IMR-90 (cell line): ENCODE measurements at regions not wholly inside any gene's neighbourhood (a gene's known extent, or its start where the extent isn't known, plus 50 kb on each side); places are given as distances from the start of the nearest gene placed in this dataset.
A peak's percentile ranks its signal among the peaks of the same experiment; 100 is the strongest.

ENCODE experiments used
- ATAC-seq: fragments of 200-7000 bp; cut with Tn5 transposase; 2 replicates; pipeline ENCODE4 v1.9.1; 2020; ENCODE audit warnings: low read depth, mild to moderate bottlenecking, moderate library complexity
- BruUV-seq: library from RNA; stranded (reverse); fragments of 400-500 nt; replicated peaks from 2 replicates; lab custom pipeline; 2021; lab: Mats Ljungman, UMichigan
- CTCF ChIA-PET: fragments of 300-600 bp; formaldehyde crosslinking; extraction: SDS; loops from one replicate; lab custom pipeline; 2021; ENCODE audit warnings: antibody characterized with exemption; lab: Yijun Ruan, JAX
- POLR2A ChIA-PET: fragments of 300-600 bp; sonication (Branson Sonifier 250); formaldehyde crosslinking; loops from one replicate; lab custom pipeline; 2022; ENCODE audit warnings: antibody characterized with exemption; ENCODE audit not compliant: unreplicated experiment; lab: Charles Lee
- DNase-seq: peaks from one replicate; pipeline ENCODE4 v3.0.0; 2013
- H2AFZ ChIP-seq: replicated peaks from 2 replicates; pipeline ENCODE3; 2013; ENCODE audit warnings: low read length, mild to moderate bottlenecking; ENCODE audit not compliant: poor library complexity
- H2AK5ac ChIP-seq: 2 replicates; pipeline ENCODE4 v1.6.1; 2013; ENCODE audit warnings: low read depth, low read length, inconsistent platforms
- H2AK9ac ChIP-seq: replicated peaks from 2 replicates; pipeline ENCODE3; 2013; ENCODE audit warnings: mild to moderate bottlenecking, low read depth, low read length, moderate library complexity; ENCODE audit not compliant: poor library complexity
- H2BK120ac ChIP-seq: 2 replicates; pipeline ENCODE4 v1.6.1; 2013; ENCODE audit warnings: low read depth, low read length, inconsistent platforms
- H2BK15ac ChIP-seq: 3 replicates; pipeline ENCODE4 v1.6.1; 2013; ENCODE audit warnings: low read depth, low read length, inconsistent platforms
- H2BK20ac ChIP-seq: 2 replicates; pipeline ENCODE4 v1.6.1; 2013; ENCODE audit warnings: low read depth, mild to moderate bottlenecking, inconsistent platforms, low read length, moderate library complexity
- H2BK5ac ChIP-seq: 2 replicates; pipeline ENCODE4 v1.6.1; 2013; ENCODE audit warnings: mild to moderate bottlenecking, low read depth, low read length, inconsistent platforms; ENCODE audit not compliant: poor library complexity, severe bottlenecking
- H3K14ac ChIP-seq: replicated peaks from 2 replicates; pipeline ENCODE4 v1.6.1; 2013; ENCODE audit warnings: low read depth, low read length, inconsistent platforms
- H3K18ac ChIP-seq: 2 replicates; pipeline ENCODE4 v1.6.1; 2013; ENCODE audit warnings: low read depth, low read length, control low read depth
- H3K23ac ChIP-seq: 2 replicates; pipeline ENCODE4 v1.6.1; 2013; ENCODE audit warnings: low read depth, low read length, inconsistent platforms
- H3K27ac ChIP-seq: 2 replicates; pipeline ENCODE4 v1.5.1; 2013; ENCODE audit warnings: mild to moderate bottlenecking, control low read depth, low read length; ENCODE audit not compliant: insufficient read depth
- H3K27me3 ChIP-seq: 2 replicates; pipeline ENCODE4 v1.6.1; 2013; ENCODE audit warnings: low read length; ENCODE audit not compliant: control insufficient read depth, insufficient read depth
- H3K36me3 ChIP-seq: 2 replicates; pipeline ENCODE4 v1.6.1; 2013; ENCODE audit warnings: low read length, mixed read lengths; ENCODE audit not compliant: control insufficient read depth, insufficient read depth
- H3K4ac ChIP-seq: 2 replicates; pipeline ENCODE4 v1.6.1; 2013; ENCODE audit warnings: low read depth, low read length, inconsistent platforms
- H3K4me1 ChIP-seq: 2 replicates; pipeline ENCODE4 v1.6.1; 2013; ENCODE audit warnings: low read length, mixed read lengths; ENCODE audit not compliant: control insufficient read depth, insufficient read depth
- H3K4me2 ChIP-seq: 2 replicates; pipeline ENCODE4 v1.6.1; 2013; ENCODE audit warnings: low read depth, mild to moderate bottlenecking, control low read depth, low read length, moderate library complexity
- H3K4me3 ChIP-seq: 2 replicates; pipeline ENCODE4 v1.5.1; 2013; ENCODE audit warnings: low read depth, mild to moderate bottlenecking, control low read depth, low read length, moderate library complexity; ENCODE audit not compliant: insufficient read depth
- H3K56ac ChIP-seq: 2 replicates; pipeline ENCODE4 v1.6.1; 2013; ENCODE audit warnings: low read length, inconsistent platforms; ENCODE audit not compliant: insufficient read depth; ENCODE audit errors: extremely low read depth
- H3K79me1 ChIP-seq, 2 experiments: 2 replicates each; pipeline ENCODE4 v1.6.1; 2013; ENCODE audit warnings: low read length in 2 of 2, inconsistent platforms in 1 of 2, low read depth in 1 of 2
- H3K9ac ChIP-seq: 2 replicates; pipeline ENCODE4 v1.6.1; 2013; ENCODE audit warnings: low read depth, low read length, control low read depth
- H3K9me1 ChIP-seq: 2 replicates; pipeline ENCODE4 v1.6.1; 2013; ENCODE audit warnings: low read length, inconsistent platforms; ENCODE audit not compliant: insufficient read depth
- H3K9me3 ChIP-seq: 2 replicates; pipeline ENCODE4 v1.6.1; 2013; ENCODE audit warnings: low read length; ENCODE audit not compliant: control insufficient read depth, insufficient read depth
- H4K20me1 ChIP-seq: 2 replicates; pipeline ENCODE4 v1.6.1; 2013; ENCODE audit warnings: low read length, inconsistent platforms; ENCODE audit not compliant: insufficient read depth
- H4K5ac ChIP-seq: 2 replicates; pipeline ENCODE4 v1.6.1; 2013; ENCODE audit warnings: mild to moderate bottlenecking, low read depth, low read length, control low read depth
- H4K8ac ChIP-seq, 2 experiments: 2 replicates each; pipeline ENCODE4 v1.6.1; 2013; ENCODE audit warnings: low read depth in 2 of 2, low read length in 2 of 2, control low read depth in 1 of 2, inconsistent platforms in 1 of 2
- H4K91ac ChIP-seq: 2 replicates; pipeline ENCODE4 v1.6.1; 2013; ENCODE audit warnings: low read depth, low read length, inconsistent platforms; ENCODE audit not compliant: insufficient read depth
- CEBPB ChIP-seq: IDR thresholded peaks from 2 replicates; pipeline ENCODE4 v1.6.1; 2012; ENCODE audit warnings: low read depth, low read length, improper control_type of control experiment
- FOS ChIP-seq: fragments of 150-350 bp; IDR thresholded peaks from 2 replicates; pipeline ENCODE4 v1.6.1; 2016; ENCODE audit warnings: low read depth, low read length
- MAZ ChIP-seq: IDR thresholded peaks from 2 replicates; pipeline ENCODE4 v1.6.1; 2012; ENCODE audit warnings: low read depth, mild to moderate bottlenecking, low read length, improper control_type of control experiment, moderate library complexity, borderline replicate concordance
- POLR2A ChIP-seq: IDR thresholded peaks from 2 replicates; pipeline ENCODE4 v1.6.1; 2012; ENCODE audit warnings: mild to moderate bottlenecking, low read depth, low read length
- WGBS, 2 experiments: methylation state at CpG; one replicate each; pipeline versions ENCODE4 v1.1.5 to v1.1.7; 2013; ENCODE audit warnings: missing lambda C conversion rate in 2 of 2; ENCODE audit not compliant: insufficient read length in 1 of 2; ENCODE audit errors: extremely low coverage in 2 of 2; 5-methylcytosine and 5-hydroxymethylcytosine counted together
- dilution Hi-C: fragments of 300-500 bp; cut with HindIII; formaldehyde crosslinking; loops from one replicate; pipeline ENCODE4 v1.14.3; 2018; ENCODE audit warnings: low sequenced_read_pairs; ENCODE audit not compliant: unreplicated experiment
- in situ Hi-C: fragments of 300-500 bp; cut with MboI; formaldehyde crosslinking; loops from 3 replicates; pipeline ENCODE4 v1.14.3; 2019; ENCODE audit warnings: low sequenced_read_pairs, inconsistent platforms, mixed read lengths
- intact Hi-C: fragments of 100-400 bp; cut with micrococcal nuclease; formaldehyde crosslinking; loops from 2 replicates; pipeline ENCODE4 v1.10.0; 2022
- TF ChIP-seq, protein P1 (sequence below): fragments of 150-350 bp; IDR thresholded peaks from 2 replicates; pipeline ENCODE4 v1.6.1; 2017; ENCODE audit warnings: mild to moderate bottlenecking, antibody characterized with exemption, low read length, low read depth

DNA sequence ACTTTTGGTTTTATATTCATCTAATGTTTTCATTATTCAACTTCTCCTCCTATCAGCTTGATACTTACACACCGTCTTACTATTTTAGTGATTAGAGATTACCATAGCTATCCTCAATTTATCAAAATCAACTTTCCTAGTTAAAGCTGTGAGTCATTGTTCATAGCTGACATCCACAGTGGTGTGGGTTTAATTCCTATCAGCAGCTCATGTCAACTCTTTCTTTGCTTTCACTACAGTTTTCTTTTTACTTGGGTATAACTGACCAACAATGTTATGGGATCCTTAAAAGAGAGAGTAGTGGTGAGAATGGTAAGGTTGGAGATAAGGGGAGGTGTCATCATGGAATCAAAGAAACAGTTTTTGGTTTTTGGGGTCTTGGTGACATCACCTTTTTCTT, 112.7 kb downstream of the NFKBIZ start:
- H3K27ac ChIP-seq: no peak overlapping the region
- no peak overlapping the region for H3K14ac ChIP-seq
- H3K9me1 ChIP-seq: peaks cover 4% of the 10 kb centered on the region; the same call in 1 of the 2 replicates
- peak overlapping the region in 1 of 2 experiments; percentile 58; a peak in 1 of 4 replicates for H4K8ac ChIP-seq
- BruUV-seq: no TSS peak
- no peak overlapping the region for H3K56ac ChIP-seq
- H3K27me3 ChIP-seq: no peaks in the 10 kb centered on the region
- H3K4me1 ChIP-seq: peaks cover 7% of the 10 kb centered on the region
- 0 out of 2 replicates have a peak overlapping the region, but pooled peaks have one; percentile 8 for H3K4ac ChIP-seq
- H2BK15ac ChIP-seq: peak overlapping the region; percentile 54; the same call in 1 of the 3 replicates
- in situ Hi-C loops (no loop called here), dilution Hi-C loops (no loop called here), intact Hi-C loops (no loop called here)
- H2BK120ac ChIP-seq: peak overlapping the region; percentile 31; the same call in 1 of the 2 replicates
- ATAC-seq: peak; percentile 50; the same call in 1 of the 2 replicates
- 0 out of 2 replicates have a peak, but pooled peaks have one; percentile 18 for TF ChIP-seq FOS
- TF ChIP-seq, protein P1, sequence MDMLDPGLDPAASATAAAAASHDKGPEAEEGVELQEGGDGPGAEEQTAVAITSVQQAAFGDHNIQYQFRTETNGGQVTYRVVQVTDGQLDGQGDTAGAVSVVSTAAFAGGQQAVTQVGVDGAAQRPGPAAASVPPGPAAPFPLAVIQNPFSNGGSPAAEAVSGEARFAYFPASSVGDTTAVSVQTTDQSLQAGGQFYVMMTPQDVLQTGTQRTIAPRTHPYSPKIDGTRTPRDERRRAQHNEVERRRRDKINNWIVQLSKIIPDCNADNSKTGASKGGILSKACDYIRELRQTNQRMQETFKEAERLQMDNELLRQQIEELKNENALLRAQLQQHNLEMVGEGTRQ: no peak
- no peak for TF ChIP-seq CEBPB
- TF ChIP-seq POLR2A: no peak
- TF ChIP-seq MAZ: no peak
- H2AFZ ChIP-seq: no peak overlapping the region
- peak overlapping the region; percentile 13; the same call in 1 of the 2 replicates for H4K91ac ChIP-seq
- peak overlapping the region; percentile 38; the same call in 1 of the 2 replicates for H2BK20ac ChIP-seq
- no peak overlapping the region for H3K23ac ChIP-seq
- peak overlapping the region; percentile 75; the same call in 1 of the 2 replicates for H3K4me2 ChIP-seq
- H3K79me1 ChIP-seq: no peaks in the 10 kb centered on the region
- H3K4me3 ChIP-seq: no peak overlapping the region
- peak overlapping the region; percentile 76 for H4K5ac ChIP-seq
- DNase-seq: peak; percentile 59
- H2AK5ac ChIP-seq: no peak overlapping the region
- H4K20me1 ChIP-seq: no peaks in the 10 kb centered on the region
- ChIA-PET CTCF (no interaction called here), POLR2A (no interaction called here)
- H2AK9ac ChIP-seq: no peak overlapping the region
- no peaks in the 10 kb centered on the region for H3K36me3 ChIP-seq
- H3K9me3 ChIP-seq: no peaks in the 10 kb centered on the region; the same call in 1 of the 2 replicates
- WGBS, 2 experiments: no CpG with 5 or more reads among the region's 1 CpG
- H3K9ac ChIP-seq: no peak overlapping the region; the same call in 1 of the 2 replicates
- H3K18ac ChIP-seq: peak overlapping the region; percentile 87
- peak overlapping the region; percentile 32 for H2BK5ac ChIP-seq
